ENCODE measurements at regions not wholly inside any gene's neighbourhood (a gene's known extent, or its start where the extent isn't known, plus 50 kb on each side); places are given as distances from the start of the nearest gene placed in this dataset.

DNA sequence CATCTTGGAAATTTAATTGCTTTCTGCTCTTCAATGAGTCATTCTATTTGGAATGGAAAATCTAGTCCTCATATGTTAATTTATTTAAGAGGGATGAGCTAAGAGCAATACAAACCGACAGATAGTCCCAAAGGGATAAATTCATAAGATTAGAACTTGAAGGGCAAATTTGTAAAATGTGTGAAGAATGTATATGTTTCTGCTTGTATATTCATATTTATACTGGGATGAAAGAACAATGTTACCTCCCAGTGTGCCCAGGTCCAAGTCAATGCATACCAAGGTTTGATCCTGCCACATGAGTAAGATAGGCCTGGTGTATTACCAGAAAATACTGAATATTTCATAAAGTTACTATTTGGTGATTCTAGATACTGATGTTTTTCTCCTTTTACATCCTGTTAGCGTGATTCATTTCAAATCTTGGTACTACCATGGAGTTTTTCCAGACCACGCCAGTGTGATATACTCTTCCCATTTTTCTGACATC, 255.6 kb upstream of the SEMA6D start:
- ChIA-PET CTCF (interaction anchor here (1.0 kb wide), 1 partner anchor 10 kb away, joined by 3 read pairs; no protein-coding TSS in a partner anchor), POLR2A (no interaction called here)
- H3K27me3 Mint-ChIP-seq (ENCODE audit: low read depth), result no peaks in the 10 kb centered on the region
- H3K4me1 Mint-ChIP-seq, result peaks cover 5% of the 10 kb centered on the region
- ATAC-seq (no peak), DNase-seq (ENCODE audit: low spot score) (no peak)
- H3K27ac Mint-ChIP-seq, result no peak overlapping the region
- TF ChIP-seq GRHL2 (CRISPR knock-in tag; IDR thresholded peaks at IDR 0.05; ENCODE audit: insufficient replicate concordance, severe bottlenecking), result no peak
- no peak for TF ChIP-seq ZNF423 (CRISPR knock-in tag; IDR thresholded peaks at IDR 0.05)
- TF ChIP-seq ESRRA (CRISPR knock-in tag; IDR thresholded peaks at IDR 0.05; ENCODE audit: borderline replicate concordance), result no peak
- TF ChIP-seq, protein P1, sequence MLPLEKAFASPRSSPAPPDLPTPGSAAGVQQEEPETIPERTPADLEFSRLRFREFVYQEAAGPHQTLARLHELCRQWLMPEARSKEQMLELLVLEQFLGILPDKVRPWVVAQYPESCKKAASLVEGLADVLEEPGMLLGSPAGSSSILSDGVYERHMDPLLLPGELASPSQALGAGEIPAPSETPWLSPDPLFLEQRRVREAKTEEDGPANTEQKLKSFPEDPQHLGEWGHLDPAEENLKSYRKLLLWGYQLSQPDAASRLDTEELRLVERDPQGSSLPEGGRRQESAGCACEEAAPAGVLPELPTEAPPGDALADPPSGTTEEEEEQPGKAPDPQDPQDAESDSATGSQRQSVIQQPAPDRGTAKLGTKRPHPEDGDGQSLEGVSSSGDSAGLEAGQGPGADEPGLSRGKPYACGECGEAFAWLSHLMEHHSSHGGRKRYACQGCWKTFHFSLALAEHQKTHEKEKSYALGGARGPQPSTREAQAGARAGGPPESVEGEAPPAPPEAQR (CRISPR knock-in tag; IDR thresholded peaks at IDR 0.05), result no peak
- TF ChIP-seq ZNF416 (CRISPR knock-in tag; IDR thresholded peaks at IDR 0.05), result no peak
- TF ChIP-seq FOXK1 (CRISPR knock-in tag; IDR thresholded peaks at IDR 0.05), result no peak
- no peak for TF ChIP-seq ELF4 (CRISPR knock-in tag; IDR thresholded peaks at IDR 0.05; ENCODE audit: low read depth)
- no peak for TF ChIP-seq NFYB (CRISPR knock-in tag; conservative IDR thresholded peaks at IDR 0.05; ENCODE audit: low read depth)
- peaks cover 7% of the 10 kb centered on the region for H3K9me3 Mint-ChIP-seq
- no peaks in the 10 kb centered on the region for H3K36me3 Mint-ChIP-seq
- H3K4me3 Mint-ChIP-seq, result no peak overlapping the region

DNA sequence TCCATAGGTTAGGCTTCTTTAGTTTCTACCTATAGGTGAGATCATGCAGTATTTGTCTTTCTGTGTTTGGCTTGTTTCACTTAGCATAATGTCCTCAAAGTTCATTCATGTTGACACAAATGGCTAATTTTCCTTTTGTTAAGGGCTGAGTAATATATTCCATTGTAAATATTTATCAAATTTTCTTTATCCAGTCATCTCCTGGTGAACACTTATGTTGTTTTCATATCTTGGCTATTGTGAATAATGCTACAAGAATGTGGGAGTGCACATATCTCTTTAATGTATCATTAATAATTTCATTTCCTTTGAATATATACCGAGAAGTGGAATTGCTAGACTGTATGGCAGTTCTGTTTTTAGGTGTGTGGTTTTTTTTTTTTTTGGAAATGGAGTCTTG, 250.9 kb upstream of the SEMA6D start:
- no peak for ATAC-seq
- Mint-ChIP-seq H3K27ac (no peak overlapping the region), H3K4me1 (peaks cover 5% of the 10 kb centered on the region), H3K36me3 (no peaks in the 10 kb centered on the region), H3K9me3 (peaks cover 12% of the 10 kb centered on the region), H3K27me3 (ENCODE audit: low read depth) (no peaks in the 10 kb centered on the region), H3K4me3 (no peak overlapping the region)
- ChIA-PET CTCF (no interaction called here), POLR2A (no interaction called here)
- no peak for TF ChIP-seq NR2C2 (CRISPR knock-in tag; IDR thresholded peaks at IDR 0.05)
- no peak for TF ChIP-seq CREM (CRISPR knock-in tag; IDR thresholded peaks at IDR 0.05)
- no peak for TF ChIP-seq SMAD3 (CRISPR knock-in tag; IDR thresholded peaks at IDR 0.05; ENCODE audit: borderline replicate concordance)
- TF ChIP-seq, protein P2, sequence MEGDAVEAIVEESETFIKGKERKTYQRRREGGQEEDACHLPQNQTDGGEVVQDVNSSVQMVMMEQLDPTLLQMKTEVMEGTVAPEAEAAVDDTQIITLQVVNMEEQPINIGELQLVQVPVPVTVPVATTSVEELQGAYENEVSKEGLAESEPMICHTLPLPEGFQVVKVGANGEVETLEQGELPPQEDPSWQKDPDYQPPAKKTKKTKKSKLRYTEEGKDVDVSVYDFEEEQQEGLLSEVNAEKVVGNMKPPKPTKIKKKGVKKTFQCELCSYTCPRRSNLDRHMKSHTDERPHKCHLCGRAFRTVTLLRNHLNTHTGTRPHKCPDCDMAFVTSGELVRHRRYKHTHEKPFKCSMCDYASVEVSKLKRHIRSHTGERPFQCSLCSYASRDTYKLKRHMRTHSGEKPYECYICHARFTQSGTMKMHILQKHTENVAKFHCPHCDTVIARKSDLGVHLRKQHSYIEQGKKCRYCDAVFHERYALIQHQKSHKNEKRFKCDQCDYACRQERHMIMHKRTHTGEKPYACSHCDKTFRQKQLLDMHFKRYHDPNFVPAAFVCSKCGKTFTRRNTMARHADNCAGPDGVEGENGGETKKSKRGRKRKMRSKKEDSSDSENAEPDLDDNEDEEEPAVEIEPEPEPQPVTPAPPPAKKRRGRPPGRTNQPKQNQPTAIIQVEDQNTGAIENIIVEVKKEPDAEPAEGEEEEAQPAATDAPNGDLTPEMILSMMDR (IDR thresholded peaks at IDR 0.05), result no peak
- DNase-seq (ENCODE audit: low spot score), result no peak

DNA sequence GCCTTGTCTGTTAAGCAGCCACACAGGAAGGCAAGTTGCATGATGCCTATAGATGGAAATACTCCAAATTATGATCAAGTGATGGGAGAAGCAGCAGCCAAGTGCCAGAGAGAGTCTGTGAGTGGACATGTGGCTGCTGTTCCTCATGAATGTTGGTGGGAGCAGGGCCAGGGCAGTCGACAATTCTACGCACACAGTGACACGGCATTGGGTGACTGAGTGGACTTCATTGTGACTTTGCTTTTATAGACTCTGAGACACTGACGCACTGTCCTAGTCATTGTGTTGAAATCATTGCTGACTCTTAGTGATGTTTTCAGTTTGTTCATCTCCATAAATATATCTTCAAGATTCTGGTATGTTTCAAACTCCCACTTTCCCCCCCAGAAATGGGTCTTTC, 246.3 kb upstream of the SEMA6D start:
- ATAC-seq, result no peak
- no peaks in the 10 kb centered on the region for H3K36me3 Mint-ChIP-seq
- no peak overlapping the region for H3K4me3 Mint-ChIP-seq
- peaks cover 9% of the 10 kb centered on the region for H3K9me3 Mint-ChIP-seq
- no peak overlapping the region for H3K27ac Mint-ChIP-seq
- no peaks in the 10 kb centered on the region for H3K27me3 Mint-ChIP-seq (ENCODE audit: low read depth)
- ChIA-PET CTCF (interaction anchor here (0.9 to 1.6 kb wide), 15 partner anchors 8 to 548 kb away, joined by 3 to 15 read pairs (median 8); partner anchors contain the start of gene SEMA6D), POLR2A (no interaction called here)
- no peak for DNase-seq (ENCODE audit: low spot score)
- H3K4me1 Mint-ChIP-seq, result peaks cover 11% of the 10 kb centered on the region
- TF ChIP-seq, protein P3, sequence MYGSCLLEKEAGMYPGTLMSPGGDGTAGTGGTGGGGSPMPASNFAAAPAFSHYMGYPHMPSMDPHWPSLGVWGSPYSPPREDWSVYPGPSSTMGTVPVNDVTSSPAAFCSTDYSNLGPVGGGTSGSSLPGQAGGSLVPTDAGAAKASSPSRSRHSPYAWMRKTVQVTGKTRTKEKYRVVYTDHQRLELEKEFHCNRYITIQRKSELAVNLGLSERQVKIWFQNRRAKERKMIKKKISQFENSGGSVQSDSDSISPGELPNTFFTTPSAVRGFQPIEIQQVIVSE (CRISPR knock-in tag; IDR thresholded peaks at IDR 0.05; ENCODE audit: borderline replicate concordance), result no peak
- TF ChIP-seq SMAD3 (CRISPR knock-in tag; IDR thresholded peaks at IDR 0.05; ENCODE audit: borderline replicate concordance), result no peak
- TF ChIP-seq, protein P4, sequence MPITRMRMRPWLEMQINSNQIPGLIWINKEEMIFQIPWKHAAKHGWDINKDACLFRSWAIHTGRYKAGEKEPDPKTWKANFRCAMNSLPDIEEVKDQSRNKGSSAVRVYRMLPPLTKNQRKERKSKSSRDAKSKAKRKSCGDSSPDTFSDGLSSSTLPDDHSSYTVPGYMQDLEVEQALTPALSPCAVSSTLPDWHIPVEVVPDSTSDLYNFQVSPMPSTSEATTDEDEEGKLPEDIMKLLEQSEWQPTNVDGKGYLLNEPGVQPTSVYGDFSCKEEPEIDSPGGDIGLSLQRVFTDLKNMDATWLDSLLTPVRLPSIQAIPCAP (CRISPR knock-in tag; IDR thresholded peaks at IDR 0.05), result no peak
- TF ChIP-seq ATF1 (CRISPR knock-in tag; IDR thresholded peaks at IDR 0.05), result no peak
- no peak for TF ChIP-seq NR1H2 (CRISPR knock-in tag; IDR thresholded peaks at IDR 0.05)
- no peak for TF ChIP-seq IRF2 (CRISPR knock-in tag; IDR thresholded peaks at IDR 0.05; ENCODE audit: borderline replicate concordance, low read depth)
- TF ChIP-seq, protein P5, sequence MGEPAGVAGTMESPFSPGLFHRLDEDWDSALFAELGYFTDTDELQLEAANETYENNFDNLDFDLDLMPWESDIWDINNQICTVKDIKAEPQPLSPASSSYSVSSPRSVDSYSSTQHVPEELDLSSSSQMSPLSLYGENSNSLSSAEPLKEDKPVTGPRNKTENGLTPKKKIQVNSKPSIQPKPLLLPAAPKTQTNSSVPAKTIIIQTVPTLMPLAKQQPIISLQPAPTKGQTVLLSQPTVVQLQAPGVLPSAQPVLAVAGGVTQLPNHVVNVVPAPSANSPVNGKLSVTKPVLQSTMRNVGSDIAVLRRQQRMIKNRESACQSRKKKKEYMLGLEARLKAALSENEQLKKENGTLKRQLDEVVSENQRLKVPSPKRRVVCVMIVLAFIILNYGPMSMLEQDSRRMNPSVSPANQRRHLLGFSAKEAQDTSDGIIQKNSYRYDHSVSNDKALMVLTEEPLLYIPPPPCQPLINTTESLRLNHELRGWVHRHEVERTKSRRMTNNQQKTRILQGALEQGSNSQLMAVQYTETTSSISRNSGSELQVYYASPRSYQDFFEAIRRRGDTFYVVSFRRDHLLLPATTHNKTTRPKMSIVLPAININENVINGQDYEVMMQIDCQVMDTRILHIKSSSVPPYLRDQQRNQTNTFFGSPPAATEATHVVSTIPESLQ (CRISPR knock-in tag; IDR thresholded peaks at IDR 0.05), result no peak
- TF ChIP-seq, protein P6, sequence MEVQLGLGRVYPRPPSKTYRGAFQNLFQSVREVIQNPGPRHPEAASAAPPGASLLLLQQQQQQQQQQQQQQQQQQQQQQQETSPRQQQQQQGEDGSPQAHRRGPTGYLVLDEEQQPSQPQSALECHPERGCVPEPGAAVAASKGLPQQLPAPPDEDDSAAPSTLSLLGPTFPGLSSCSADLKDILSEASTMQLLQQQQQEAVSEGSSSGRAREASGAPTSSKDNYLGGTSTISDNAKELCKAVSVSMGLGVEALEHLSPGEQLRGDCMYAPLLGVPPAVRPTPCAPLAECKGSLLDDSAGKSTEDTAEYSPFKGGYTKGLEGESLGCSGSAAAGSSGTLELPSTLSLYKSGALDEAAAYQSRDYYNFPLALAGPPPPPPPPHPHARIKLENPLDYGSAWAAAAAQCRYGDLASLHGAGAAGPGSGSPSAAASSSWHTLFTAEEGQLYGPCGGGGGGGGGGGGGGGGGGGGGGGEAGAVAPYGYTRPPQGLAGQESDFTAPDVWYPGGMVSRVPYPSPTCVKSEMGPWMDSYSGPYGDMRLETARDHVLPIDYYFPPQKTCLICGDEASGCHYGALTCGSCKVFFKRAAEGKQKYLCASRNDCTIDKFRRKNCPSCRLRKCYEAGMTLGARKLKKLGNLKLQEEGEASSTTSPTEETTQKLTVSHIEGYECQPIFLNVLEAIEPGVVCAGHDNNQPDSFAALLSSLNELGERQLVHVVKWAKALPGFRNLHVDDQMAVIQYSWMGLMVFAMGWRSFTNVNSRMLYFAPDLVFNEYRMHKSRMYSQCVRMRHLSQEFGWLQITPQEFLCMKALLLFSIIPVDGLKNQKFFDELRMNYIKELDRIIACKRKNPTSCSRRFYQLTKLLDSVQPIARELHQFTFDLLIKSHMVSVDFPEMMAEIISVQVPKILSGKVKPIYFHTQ (CRISPR knock-in tag; IDR thresholded peaks at IDR 0.05), result no peak
- TF ChIP-seq, protein P7, sequence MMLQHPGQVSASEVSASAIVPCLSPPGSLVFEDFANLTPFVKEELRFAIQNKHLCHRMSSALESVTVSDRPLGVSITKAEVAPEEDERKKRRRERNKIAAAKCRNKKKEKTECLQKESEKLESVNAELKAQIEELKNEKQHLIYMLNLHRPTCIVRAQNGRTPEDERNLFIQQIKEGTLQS (CRISPR knock-in tag; conservative IDR thresholded peaks at IDR 0.05), result no peak
- TF ChIP-seq, protein P8, sequence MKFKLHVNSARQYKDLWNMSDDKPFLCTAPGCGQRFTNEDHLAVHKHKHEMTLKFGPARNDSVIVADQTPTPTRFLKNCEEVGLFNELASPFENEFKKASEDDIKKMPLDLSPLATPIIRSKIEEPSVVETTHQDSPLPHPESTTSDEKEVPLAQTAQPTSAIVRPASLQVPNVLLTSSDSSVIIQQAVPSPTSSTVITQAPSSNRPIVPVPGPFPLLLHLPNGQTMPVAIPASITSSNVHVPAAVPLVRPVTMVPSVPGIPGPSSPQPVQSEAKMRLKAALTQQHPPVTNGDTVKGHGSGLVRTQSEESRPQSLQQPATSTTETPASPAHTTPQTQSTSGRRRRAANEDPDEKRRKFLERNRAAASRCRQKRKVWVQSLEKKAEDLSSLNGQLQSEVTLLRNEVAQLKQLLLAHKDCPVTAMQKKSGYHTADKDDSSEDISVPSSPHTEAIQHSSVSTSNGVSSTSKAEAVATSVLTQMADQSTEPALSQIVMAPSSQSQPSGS (CRISPR knock-in tag; IDR thresholded peaks at IDR 0.05; ENCODE audit: borderline replicate concordance, low read depth), result no peak

All from WTC11 (cell line).